G401 (cell line): ENCODE measurements at regions not wholly inside any gene's neighbourhood (a gene's known extent, or its start where the extent isn't known, plus 50 kb on each side); places are given as distances from the start of the nearest gene placed in this dataset.
A peak's percentile ranks its signal among the peaks of the same experiment; 100 is the strongest.

Source experiments
- DNase-seq: peaks from one replicate; pipeline ENCODE4 v3.0.0-alpha.2; 2015; ENCODE audit warnings: low spot score
- in situ Hi-C: cut with HindIII; loops from 2 replicates; pipeline ENCODE4 v1.10.0; 2016; ENCODE audit warnings: low sequenced_read_pairs, mixed read lengths

DNA sequence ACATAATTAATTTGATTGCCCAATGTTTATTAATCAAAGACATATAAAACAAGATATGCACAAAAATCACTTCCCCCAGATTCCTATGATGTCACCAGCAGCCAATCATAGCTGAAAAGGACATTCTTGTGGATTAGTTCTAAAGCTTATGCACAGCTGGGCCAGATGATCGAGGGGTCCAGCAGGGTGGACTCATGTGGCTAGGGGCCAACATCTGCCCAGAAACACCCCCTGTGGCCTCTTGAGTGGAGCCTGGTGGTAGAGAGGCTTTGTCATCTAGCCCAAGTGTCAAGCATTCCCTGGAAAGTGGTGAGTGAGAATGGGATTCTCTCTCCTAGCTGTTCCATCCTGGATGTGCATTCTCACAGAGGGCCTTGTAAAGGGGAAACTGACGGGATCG lies 590.0 kb downstream of the BCL11B start:
- in situ Hi-C loops = no loop called here
- no peak for DNase-seq

DNA sequence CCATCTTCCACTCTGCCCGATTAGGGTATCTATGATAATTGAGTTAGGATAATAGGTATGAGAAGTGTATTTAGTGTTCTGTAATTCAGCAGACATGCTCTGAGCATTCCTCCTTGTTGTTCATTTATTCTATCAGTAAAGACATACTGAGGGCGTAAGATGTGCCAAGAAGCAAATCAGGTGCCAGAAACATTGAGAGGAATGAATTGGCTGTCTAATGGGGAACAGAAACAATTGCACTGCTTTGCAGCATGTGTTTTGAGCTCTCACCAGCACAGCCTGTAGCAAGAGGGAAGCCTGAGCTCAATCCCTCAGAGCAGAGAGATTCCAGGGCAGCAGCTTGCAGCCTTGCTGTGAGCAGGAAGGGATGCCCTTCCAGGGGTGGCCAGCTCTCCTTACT lies 589.3 kb downstream of the BCL11B start:
- in situ Hi-C loops = no loop called here

DNA sequence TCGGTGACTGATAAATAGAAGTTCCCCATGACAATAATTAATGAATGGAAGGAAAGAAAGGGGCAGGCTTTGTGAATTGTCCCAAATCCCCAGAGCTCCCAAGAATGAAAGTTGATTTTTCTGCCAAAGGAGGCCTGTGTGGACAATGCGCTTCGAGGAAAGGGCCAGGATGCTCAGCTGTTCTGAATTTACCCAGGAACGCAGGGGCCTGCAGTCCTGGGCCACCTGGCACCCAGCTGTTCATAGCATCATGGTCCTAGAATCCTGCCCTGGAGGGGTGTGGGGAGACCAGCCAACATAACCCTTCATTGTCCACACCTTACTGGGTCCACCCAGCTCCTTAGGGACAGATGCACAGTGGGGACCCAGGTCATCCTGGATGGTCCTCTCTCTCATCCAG lies 587.5 kb downstream of the BCL11B start:
- DNase-seq = no peak
- in situ Hi-C loops = no loop called here

More for the DNA sequence above, 589.3 kb downstream of the BCL11B start:
- DNase-seq = peak; percentile 27

DNA sequence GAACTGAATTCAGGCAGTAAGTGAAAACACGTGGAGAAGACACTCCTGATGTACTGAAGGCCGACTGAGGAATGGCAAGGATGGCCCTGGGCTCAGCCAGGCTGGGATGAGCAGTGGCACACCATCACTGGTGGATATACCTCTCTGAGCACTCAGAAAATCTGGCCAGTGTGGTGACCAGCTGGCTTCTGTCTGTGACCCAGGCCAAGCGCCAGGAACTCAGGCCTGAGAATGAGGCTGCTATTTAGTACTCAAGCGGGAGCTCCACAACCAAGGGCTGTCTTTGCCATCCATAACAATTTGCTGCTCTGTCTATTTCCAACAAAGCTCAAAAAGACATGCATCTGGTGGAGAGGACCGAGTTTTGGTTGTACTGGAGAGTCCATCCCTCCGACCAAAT lies 586.3 kb downstream of the BCL11B start:
- peak; percentile 90 for DNase-seq
- in situ Hi-C loops = no loop called here

- DNase-seq = no peak
- in situ Hi-C loops = no loop called here
Observed at GRCh38 chr14:98688446-98688845, 583.6 kb downstream of the BCL11B start.

DNA sequence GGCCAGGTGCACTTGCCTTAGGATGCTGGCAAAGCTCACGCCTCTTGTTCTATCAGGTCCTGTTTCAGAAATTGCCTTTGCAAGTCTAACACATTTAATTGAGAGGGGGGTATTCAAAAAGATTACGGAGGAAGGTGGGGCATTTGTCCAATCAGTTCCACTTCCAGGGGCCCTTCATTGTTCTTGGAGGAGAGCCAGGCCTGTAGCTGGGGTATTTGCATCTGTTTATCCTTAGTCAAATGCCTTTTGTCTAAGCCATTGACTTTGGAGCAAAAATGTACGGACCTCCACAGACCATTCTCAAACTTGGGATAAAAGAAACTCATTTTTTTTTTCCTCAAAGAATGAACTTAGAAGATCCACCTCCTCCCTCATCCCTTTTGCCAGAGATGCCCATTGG lies 582.0 kb downstream of the BCL11B start:
- DNase-seq = no peak
- in situ Hi-C loops = no loop called here

- in situ Hi-C loops = no loop called here
- no peak for DNase-seq
Observed at GRCh38 chr14:98692832-98693231, 579.2 kb downstream of the BCL11B start.

- in situ Hi-C loops = no loop called here
- DNase-seq = no peak
Observed at GRCh38 chr14:98694541-98694940, 577.5 kb downstream of the BCL11B start.

GRCh38 chr14:98695809-98696208 lies 576.2 kb downstream of the BCL11B start:
- DNase-seq = no peak
- in situ Hi-C loops = no loop called here

DNA sequence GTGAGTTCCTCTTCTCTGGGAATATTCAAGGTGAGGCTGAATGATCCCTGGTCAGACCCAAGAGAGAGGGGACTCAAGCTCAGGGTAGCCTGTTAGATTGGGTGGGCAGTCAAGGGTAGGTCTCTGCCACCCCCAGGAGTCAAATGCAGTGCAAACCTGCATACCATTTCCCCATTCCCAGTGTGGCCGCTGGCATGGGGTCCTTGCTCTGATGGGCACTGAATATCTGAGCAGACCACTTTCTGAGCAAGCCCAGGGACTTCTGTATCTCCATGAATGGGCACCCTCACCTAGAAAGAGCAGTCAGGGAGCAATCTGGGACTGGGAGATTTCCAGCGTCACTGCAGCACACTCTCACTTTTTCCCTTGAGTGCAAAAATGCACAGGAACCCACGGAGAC lies 573.7 kb downstream of the BCL11B start:
- no peak for DNase-seq
- in situ Hi-C loops = no loop called here

GRCh38 chr14:98700748-98701147 lies 571.2 kb downstream of the BCL11B start:
- DNase-seq = no peak
- in situ Hi-C loops = no loop called here

- in situ Hi-C loops = no loop called here
Observed at GRCh38 chr14:98701377-98701776, 570.6 kb downstream of the BCL11B start.

DNA sequence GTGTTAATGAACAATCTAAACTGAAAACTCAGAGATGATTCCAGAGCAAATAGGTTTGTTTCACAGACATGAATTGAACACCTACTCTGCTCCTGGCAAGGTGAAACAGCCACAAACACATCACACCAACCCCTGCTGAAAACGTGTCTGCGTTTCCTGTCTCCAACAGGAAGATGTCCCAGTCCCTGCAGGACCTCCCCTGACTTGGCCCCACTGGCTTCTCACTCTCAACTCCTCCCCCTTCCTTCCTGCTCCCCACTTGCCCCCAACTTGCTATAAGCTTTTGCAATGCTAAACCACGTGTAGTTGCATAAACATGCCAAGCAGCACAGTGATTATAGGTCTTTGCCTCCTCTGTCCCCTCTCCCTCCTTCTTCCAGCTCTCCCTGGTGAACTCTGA lies 567.6 kb downstream of the BCL11B start:
- in situ Hi-C loops = no loop called here
- no peak for DNase-seq

More at GRCh38 chr14:98701377-98701776, 570.6 kb downstream of the BCL11B start:
- no peak for DNase-seq

- DNase-seq = no peak
- in situ Hi-C loops = no loop called here
Observed at GRCh38 chr14:98705871-98706300, 566.1 kb downstream of the BCL11B start.

GRCh38 chr14:98707522-98707921 lies 564.5 kb downstream of the BCL11B start:
- in situ Hi-C loops = no loop called here
- no peak for DNase-seq

DNA sequence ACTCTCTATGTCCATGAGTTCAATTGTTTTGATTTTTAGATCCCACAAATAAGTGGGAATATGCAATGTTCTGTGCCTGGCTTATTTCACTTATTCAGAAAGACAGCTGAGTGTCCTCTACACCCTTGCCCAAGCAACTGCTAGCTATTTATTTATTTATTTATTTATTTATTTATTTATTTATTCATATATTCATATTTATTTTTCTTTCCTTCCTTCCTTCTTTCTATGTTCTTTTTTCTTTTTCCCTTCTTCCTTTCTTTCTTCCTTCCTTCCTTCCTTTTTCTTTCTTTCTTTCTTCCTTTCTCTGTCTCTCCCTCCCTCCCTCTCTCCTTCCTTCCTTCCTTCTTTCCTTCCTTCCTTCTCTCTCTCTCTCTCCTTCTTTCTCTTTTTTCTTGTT lies 563.4 kb downstream of the BCL11B start:
- in situ Hi-C loops = no loop called here
- no peak for DNase-seq

DNA sequence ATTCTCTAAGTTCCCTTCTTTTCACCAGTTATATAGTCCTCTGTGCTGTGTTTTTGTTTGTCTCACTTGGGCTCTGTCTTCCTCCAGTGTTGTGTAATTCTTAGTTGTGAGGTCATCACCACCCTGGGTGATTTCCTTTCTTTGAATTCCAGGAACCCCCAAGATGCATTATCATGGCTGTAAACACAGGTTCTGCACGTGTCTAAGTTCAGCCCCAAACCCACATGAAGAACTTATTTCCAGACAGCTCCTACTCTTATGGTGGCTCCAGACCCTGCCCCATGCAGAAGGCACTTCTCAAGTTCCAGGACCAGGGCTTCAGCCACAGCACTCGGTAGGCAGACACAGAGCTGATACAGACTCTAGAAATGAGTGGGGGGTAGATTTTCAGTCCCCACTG lies 560.5 kb downstream of the BCL11B start:
- no peak for DNase-seq
- in situ Hi-C loops = no loop called here

GRCh38 chr14:98714626-98715425 lies 557.2 kb downstream of the BCL11B start:
- in situ Hi-C loops = no loop called here
- DNase-seq = peak; percentile 4

DNA sequence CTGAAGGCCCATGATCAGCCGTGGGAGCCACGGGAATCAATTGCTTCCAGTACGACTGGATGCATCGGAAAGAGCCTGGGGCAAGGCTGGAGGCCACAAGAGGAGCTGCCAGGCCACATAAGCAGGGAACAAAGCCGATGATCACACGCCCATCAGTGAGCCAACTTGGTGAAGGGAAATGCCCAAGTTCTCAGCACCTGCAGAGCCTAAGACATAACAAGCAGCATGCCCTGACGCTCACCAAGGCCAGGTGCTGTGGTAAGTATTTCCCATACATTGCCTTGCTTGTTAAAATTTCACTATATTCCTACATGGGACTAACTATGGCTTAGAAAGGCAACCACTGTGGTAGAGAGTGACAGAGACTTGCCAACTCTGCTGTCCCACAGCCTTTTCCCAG lies 555.9 kb downstream of the BCL11B start:
- in situ Hi-C loops = no loop called here
- no peak for DNase-seq

DNA sequence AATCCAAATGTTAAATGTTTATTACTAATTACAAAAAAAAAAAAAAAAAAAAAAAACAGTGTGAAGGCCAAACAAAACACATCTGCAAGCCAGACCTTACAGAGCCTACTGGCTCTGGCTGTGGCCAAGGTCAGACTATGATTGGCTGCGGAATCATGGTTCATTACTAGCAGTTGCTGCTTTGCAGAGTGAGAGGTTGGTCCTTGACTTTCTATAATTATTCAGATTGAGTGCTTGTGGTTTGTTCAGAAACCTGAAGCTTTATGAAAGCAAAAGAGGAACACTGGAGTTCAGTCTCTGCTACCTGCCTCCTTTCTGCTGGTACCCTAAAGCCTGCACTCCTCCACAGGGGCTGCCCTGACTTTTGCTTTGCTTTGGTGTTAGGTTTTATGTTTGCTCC lies 550.9 kb downstream of the BCL11B start:
- in situ Hi-C loops = no loop called here
- no peak for DNase-seq

DNA sequence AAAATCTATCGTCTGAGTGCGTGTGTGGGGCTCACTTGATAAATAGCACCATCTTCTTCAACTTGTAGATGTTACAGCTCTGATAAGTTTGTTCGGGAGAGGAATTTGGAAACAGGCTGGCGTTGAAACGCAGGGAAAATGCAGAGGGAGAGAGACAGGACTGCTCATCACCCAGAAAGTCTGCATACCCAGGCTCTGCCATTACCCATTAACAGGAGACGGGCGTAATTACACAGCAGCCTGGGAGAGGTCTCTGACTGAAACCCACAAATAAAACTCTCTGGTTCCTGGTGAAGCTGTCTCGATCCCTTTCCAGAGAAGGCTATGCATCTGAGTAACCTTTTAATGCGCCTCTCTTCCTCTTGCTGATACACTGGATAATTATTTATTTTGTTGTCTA lies 547.3 kb downstream of the BCL11B start:
- no peak for DNase-seq
- in situ Hi-C loops = no loop called here
